ENCODE measurements at regions not wholly inside any gene's neighbourhood (a gene's known extent, or its start where the extent isn't known, plus 50 kb on each side); places are given as distances from the start of the nearest gene placed in this dataset.

GRCh38 chr2:134138115-134138514 is 115.8 kb upstream of the MGAT5 start:
- TF ChIP-seq POLR2A (IDR thresholded peaks at IDR 0.05), result no peak
- no peak for TF ChIP-seq CTCF (IDR thresholded peaks at IDR 0.05)

Measured in right lobe of liver (tissue), 4 donors.